ENCODE measurements at regions not wholly inside any gene's neighbourhood (a gene's known extent, or its start where the extent isn't known, plus 50 kb on each side); places are given as distances from the start of the nearest gene placed in this dataset.

DNA sequence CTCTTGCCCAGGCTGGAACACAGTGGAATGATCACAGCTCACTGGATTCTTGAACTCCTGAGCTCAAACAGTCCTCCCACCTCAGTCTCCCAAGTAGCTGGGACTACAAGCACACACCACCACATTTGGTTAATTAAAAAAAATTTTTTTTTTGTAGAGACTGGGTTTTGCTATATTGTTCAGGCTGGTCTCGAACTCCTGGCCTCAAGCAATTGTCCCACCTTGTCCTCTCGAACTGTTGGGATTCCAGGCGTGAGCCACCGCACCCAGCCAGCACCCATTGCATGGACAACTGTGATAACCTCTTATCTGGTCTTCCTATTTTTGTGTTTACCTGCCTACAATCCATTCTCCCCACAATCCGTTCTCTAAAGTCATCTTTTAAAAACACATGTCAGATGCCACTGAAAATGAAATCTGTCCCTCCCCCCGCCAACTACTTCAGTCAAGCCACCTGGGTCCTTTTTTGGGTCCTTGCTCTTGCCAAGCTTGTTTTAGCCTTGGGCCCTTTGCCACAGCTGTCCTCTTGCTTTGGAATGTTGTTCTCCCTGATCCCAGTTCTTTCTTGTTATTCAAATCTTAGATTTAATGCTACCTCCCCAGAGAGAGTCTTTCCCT lies 250.5 kb downstream of the PIK3R1 start:
- peak overlapping the region in 6 of 11 experiments; percentile 61 to 74 (median 68); a peak in 7 of 22 replicates for H3K4me2 ChIP-seq
- no peak for TF ChIP-seq Cebpa-rat (IDR thresholded peaks at IDR 0.05)

DNA sequence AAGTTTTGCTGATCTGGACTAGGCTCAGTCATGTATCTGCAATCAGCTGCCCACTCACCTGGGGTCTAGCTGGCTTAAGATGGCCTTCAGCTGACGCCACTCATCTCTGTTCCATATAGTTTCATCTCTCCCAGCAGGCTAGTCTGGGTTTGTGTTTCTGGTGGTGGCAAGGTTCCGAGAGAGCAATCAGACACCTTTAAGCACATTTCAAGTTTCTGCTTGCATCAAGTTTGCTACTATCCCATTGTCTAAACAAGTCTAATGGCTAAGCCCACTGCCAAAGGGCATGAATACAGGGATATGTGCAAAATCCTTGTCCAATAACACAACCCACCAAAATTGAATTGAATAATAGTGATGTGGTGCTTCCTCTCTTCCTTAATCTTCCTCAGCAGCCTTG lies 251.7 kb downstream of the PIK3R1 start:
- Histone ChIP-seq H4K20me1 (no peaks in the 10 kb centered on the region), H3K27ac (no peak overlapping the region), H3K36me3 (no peaks in the 10 kb centered on the region), H3K4me3 (no peak overlapping the region), H3K27me3 (no peaks in the 10 kb centered on the region), H3K4me1 (peaks cover 14 to 23% (median 18%) of the 10 kb centered on the region in 10 experiments), H3K9ac (no peak overlapping the region), H3K9me3 (replicated peaks in 1 of 11) (0 out of 22 replicates have a peak, but pooled peaks cover 0 to 4% (median 0%) of the 10 kb centered on the region in 11 experiments), H3K4me2 (no peak overlapping the region)
- no peak for TF ChIP-seq Cebpa-rat (IDR thresholded peaks at IDR 0.05)

More for the DNA sequence above, 250.5 kb downstream of the PIK3R1 start:
- Histone ChIP-seq H3K9ac (no peak overlapping the region), H3K36me3 (no peaks in the 10 kb centered on the region), H3K27me3 (no peaks in the 10 kb centered on the region), H3K9me3 (replicated peaks in 1 of 11) (0 out of 22 replicates have a peak, but pooled peaks cover 0 to 4% (median 0%) of the 10 kb centered on the region in 11 experiments), H3K27ac (no peak overlapping the region), H4K20me1 (no peaks in the 10 kb centered on the region), H3K4me1 (peaks cover 14 to 23% (median 18%) of the 10 kb centered on the region in 10 experiments), H3K4me3 (no peak overlapping the region)

DNA sequence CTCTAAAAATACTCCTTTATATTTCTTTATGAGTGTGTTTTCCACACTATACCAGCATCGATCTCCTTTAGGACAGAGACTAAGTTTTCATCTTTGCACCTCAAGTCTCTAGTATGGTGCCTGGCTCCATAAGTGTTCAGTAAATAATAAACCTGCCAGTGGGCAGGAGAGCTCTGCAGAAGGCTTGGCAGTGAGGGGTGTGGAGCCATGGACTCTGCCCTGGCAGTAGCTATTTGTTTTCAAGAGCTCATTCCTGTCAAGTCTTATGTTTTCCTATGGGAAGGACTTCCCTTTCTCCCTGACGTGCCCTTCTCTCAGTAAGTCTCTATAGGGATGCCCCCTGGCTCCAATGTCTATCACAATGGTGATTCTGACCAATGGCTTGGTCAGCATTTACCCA lies 252.2 kb downstream of the PIK3R1 start:
- no peak for TF ChIP-seq Cebpa-rat (IDR thresholded peaks at IDR 0.05)
- H3K4me1 ChIP-seq = peaks cover 14 to 23% (median 18%) of the 10 kb centered on the region in 10 experiments
- H3K27me3 ChIP-seq = no peaks in the 10 kb centered on the region
- no peak overlapping the region for H3K27ac ChIP-seq
- no peak overlapping the region for H3K4me3 ChIP-seq
- no peaks in the 10 kb centered on the region for H3K36me3 ChIP-seq
- H3K9me3 ChIP-seq (replicated peaks in 1 of 11) = 0 out of 22 replicates have a peak, but pooled peaks cover 0 to 4% (median 0%) of the 10 kb centered on the region in 11 experiments
- no peaks in the 10 kb centered on the region for H4K20me1 ChIP-seq
- no peak overlapping the region for H3K9ac ChIP-seq
- no peak overlapping the region for H3K4me2 ChIP-seq

DNA sequence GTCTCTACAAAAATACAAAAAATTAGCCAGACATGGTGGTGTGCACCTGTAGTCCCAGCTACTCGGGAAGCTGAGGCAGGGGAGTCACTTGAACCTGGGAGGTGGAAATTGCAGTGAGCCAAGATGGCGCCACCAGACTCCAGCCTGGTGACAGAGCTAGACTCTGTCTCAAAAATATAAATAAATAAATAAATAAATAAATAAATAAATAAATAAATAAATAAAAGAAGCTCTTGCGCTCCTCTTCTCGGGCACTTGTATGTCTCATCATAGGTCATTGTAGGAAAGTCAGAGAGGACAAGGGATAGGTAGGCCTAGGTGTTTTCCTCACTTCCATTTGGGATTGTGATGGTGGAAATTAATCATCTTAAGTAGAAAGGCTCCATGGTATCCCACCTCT lies 252.8 kb downstream of the PIK3R1 start:
- no peak for TF ChIP-seq Cebpa-rat (IDR thresholded peaks at IDR 0.05)
- no peak overlapping the region for H3K4me2 ChIP-seq
- H3K9me3 ChIP-seq (replicated peaks in 1 of 11) = 0 out of 22 replicates have a peak, but pooled peaks cover 0 to 4% (median 0%) of the 10 kb centered on the region in 11 experiments
- no peak overlapping the region for H3K27ac ChIP-seq
- no peaks in the 10 kb centered on the region for H4K20me1 ChIP-seq
- no peaks in the 10 kb centered on the region for H3K36me3 ChIP-seq
- H3K27me3 ChIP-seq = no peaks in the 10 kb centered on the region
- no peak overlapping the region for H3K9ac ChIP-seq
- H3K4me3 ChIP-seq = no peak overlapping the region
- peaks cover 14 to 23% (median 18%) of the 10 kb centered on the region in 10 experiments for H3K4me1 ChIP-seq

DNA sequence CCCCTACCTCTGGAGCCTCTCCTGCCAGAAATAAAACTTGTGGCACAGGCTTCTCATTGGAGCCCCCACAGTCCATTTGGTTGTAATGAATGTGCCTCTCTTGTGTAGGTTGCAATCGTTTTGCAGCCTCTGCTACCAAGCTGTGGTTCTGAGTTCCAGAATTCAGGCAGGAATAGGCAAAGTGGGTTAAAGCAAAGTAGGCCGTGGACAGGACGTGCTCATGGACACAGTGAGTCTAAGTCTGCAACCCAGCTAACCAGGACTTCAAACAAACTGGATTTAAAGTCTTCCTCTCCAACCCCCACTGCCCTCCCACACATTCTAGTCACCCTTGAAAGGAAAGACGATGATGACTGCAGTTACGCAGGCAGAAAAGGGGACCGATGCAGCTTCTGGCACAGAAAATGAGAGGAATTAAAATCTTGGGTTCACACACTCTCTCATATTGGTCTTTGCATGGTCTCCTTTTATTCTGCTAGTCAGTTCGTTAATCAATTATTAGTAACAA lies 260.0 kb downstream of the PIK3R1 start:
- TF ChIP-seq Cebpa-rat (IDR thresholded peaks at IDR 0.05) = no peak
- H3K4me1 ChIP-seq = no peaks in the 10 kb centered on the region
- H4K20me1 ChIP-seq = no peaks in the 10 kb centered on the region
- H3K4me2 ChIP-seq = no peak overlapping the region
- no peaks in the 10 kb centered on the region for H3K9me3 ChIP-seq (replicated peaks in 1 of 11)
- H3K27ac ChIP-seq = no peak overlapping the region
- no peak overlapping the region for H3K9ac ChIP-seq
- no peaks in the 10 kb centered on the region for H3K27me3 ChIP-seq
- H3K36me3 ChIP-seq = no peaks in the 10 kb centered on the region
- H3K4me3 ChIP-seq = no peak overlapping the region

- H3K36me3 ChIP-seq = no peaks in the 10 kb centered on the region
- H3K4me1 ChIP-seq = no peaks in the 10 kb centered on the region
- no peak overlapping the region for H3K4me2 ChIP-seq
- no peaks in the 10 kb centered on the region for H3K9me3 ChIP-seq (replicated peaks in 1 of 11)
- no peak overlapping the region for H3K4me3 ChIP-seq
- no peak for TF ChIP-seq Cebpa-rat (IDR thresholded peaks at IDR 0.05)
- no peak overlapping the region for H3K27ac ChIP-seq
- no peak overlapping the region for H3K9ac ChIP-seq
- no peaks in the 10 kb centered on the region for H3K27me3 ChIP-seq
- H4K20me1 ChIP-seq = no peaks in the 10 kb centered on the region
Observed at GRCh38 chr5:68476854-68477253, 261.3 kb downstream of the PIK3R1 start.

DNA sequence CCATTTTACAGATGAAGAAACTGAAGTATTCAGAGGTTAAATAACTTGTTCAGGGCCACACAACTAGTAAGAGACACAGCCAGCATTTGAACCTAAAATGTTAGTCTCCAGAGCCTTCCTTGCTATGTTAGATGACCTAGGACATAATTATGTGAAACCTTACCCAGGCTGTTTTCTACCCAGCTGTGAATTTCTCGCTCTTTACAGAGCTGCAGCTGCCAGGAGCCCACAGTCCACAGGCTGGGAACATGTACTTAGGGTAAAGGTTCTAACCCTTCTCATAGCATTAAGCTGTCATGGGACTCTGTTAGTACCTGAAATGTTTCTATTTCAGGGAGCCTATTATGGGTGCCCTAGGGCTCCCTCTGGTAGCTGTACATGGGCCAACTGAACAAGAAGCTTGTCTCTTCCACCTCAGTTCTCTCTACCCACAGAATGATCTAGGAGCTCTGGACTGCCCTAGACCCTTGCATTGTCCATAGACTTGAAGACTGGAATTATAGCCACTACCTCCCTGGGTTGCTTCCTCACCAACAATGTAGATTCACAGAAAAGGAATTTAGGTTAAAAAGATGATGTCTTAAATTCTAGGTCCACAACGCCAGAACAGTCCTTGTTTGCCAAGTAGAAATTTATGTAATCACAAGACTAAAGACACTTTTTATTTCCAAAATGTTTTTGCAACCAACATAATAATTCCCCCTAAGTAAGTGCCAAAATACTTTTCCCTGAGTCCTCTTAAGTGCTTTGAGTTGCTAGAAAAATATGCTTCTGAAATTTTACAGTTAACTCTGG lies 262.9 kb downstream of the PIK3R1 start:
- Histone ChIP-seq H3K4me2 (no peak overlapping the region), H3K27me3 (no peaks in the 10 kb centered on the region), H3K4me1 (peaks cover 0 to 5% (median 4%) of the 10 kb centered on the region in 10 experiments; a peak in 7 of 20 replicates), H4K20me1 (no peaks in the 10 kb centered on the region), H3K27ac (no peak overlapping the region), H3K9ac (no peak overlapping the region), H3K36me3 (no peaks in the 10 kb centered on the region), H3K9me3 (replicated peaks in 1 of 11) (no peaks in the 10 kb centered on the region), H3K4me3 (no peak overlapping the region)
- TF ChIP-seq Cebpa-rat (IDR thresholded peaks at IDR 0.05) = no peak

DNA sequence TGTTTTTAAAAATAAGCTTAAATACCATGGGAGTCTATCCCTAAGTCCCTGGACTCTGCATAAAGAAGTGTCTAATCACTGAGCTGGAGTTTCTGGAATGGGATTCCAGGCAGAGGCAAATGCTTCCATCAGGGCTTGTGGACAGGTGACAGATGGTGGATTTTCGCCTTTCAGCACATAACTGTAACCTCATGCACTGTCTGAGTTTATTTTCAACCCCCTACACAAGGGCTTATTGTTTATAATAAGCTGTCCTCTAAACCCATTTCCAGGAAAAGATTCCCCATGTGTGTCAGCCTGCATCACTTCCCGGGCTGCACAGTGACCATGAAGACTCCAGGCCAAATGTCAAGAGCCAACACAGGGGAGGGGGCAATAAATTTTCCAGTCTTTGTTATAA lies 264.0 kb downstream of the PIK3R1 start:
- no peak for TF ChIP-seq Cebpa-rat (IDR thresholded peaks at IDR 0.05)
- H3K27ac ChIP-seq = no peak overlapping the region

GRCh38 chr5:68480335-68480940 lies 264.9 kb downstream of the PIK3R1 start:
- no peak overlapping the region for H3K9ac ChIP-seq
- no peak overlapping the region for H3K4me3 ChIP-seq
- H3K27me3 ChIP-seq = no peaks in the 10 kb centered on the region
- peaks cover 0 to 13% (median 9%) of the 10 kb centered on the region in 10 experiments; a peak in 7 of 20 replicates for H3K4me1 ChIP-seq
- no peak overlapping the region for H3K27ac ChIP-seq
- H3K36me3 ChIP-seq = no peaks in the 10 kb centered on the region
- H4K20me1 ChIP-seq = no peaks in the 10 kb centered on the region
- no peak for TF ChIP-seq Cebpa-rat (IDR thresholded peaks at IDR 0.05)
- no peak overlapping the region for H3K4me2 ChIP-seq
- no peaks in the 10 kb centered on the region for H3K9me3 ChIP-seq (replicated peaks in 1 of 11)

More for the DNA sequence above, 264.0 kb downstream of the PIK3R1 start:
- no peaks in the 10 kb centered on the region for H3K36me3 ChIP-seq
- H3K4me3 ChIP-seq = no peak overlapping the region
- no peak overlapping the region for H3K9ac ChIP-seq
- no peaks in the 10 kb centered on the region for H4K20me1 ChIP-seq
- H3K4me2 ChIP-seq = no peak overlapping the region
- no peaks in the 10 kb centered on the region for H3K27me3 ChIP-seq
- H3K9me3 ChIP-seq (replicated peaks in 1 of 11) = no peaks in the 10 kb centered on the region
- H3K4me1 ChIP-seq = peaks cover 0 to 13% (median 9%) of the 10 kb centered on the region in 10 experiments; a peak in 7 of 20 replicates

All from BLaER1 treated with 17β-estradiol and CSF1 and Interleukin-3, amounts not matched to agents 10 nM and 100 nM (cell line).